HFF-Myc (cell line): ENCODE measurements at regions not wholly inside any gene's neighbourhood (a gene's known extent, or its start where the extent isn't known, plus 50 kb on each side); places are given as distances from the start of the nearest gene placed in this dataset.

Experiments
- DNase-seq: peaks from one replicate; pipeline ENCODE4 v3.0.0-alpha.2; 2011; ENCODE audit warnings: low read depth; ENCODE audit errors: extremely low read depth
- H3K4me3 ChIP-seq: replicated peaks from 2 replicates; pipeline ENCODE4 v1.5.1; 2011; ENCODE audit warnings: low read depth, mild to moderate bottlenecking, control low read depth, low read length
- CTCF ChIP-seq: IDR thresholded peaks from 2 replicates; pipeline ENCODE4 v1.5.1; 2012; ENCODE audit warnings: mild to moderate bottlenecking, low read depth, low read length, control low read depth; ENCODE audit errors: missing control alignments

GRCh38 chr7:80350430-80350829 is 161.4 kb downstream of the GNAT3 start:
- H3K4me3 ChIP-seq: no peak overlapping the region
- no peak for DNase-seq
- TF ChIP-seq CTCF: no peak

- DNase-seq: no peak
- no peak for TF ChIP-seq CTCF
- H3K4me3 ChIP-seq: no peak overlapping the region
These were observed 163.6 kb downstream of the GNAT3 start for GRCh38 chr7:80348223-80348622.

GRCh38 chr7:80347173-80347572 is 164.7 kb downstream of the GNAT3 start:
- DNase-seq: no peak
- no peak for TF ChIP-seq CTCF
- H3K4me3 ChIP-seq: no peak overlapping the region

GRCh38 chr7:80346704-80347103 is 165.2 kb downstream of the GNAT3 start:
- H3K4me3 ChIP-seq: no peak overlapping the region
- DNase-seq: no peak
- no peak for TF ChIP-seq CTCF

- TF ChIP-seq CTCF: no peak
- H3K4me3 ChIP-seq: no peak overlapping the region
- DNase-seq: no peak
These were observed 176.2 kb downstream of the GNAT3 start for GRCh38 chr7:80335511-80336231.

GRCh38 chr7:80334908-80335307 is 177.0 kb downstream of the GNAT3 start:
- no peak for TF ChIP-seq CTCF
- H3K4me3 ChIP-seq: no peak overlapping the region
- no peak for DNase-seq

GRCh38 chr7:80334196-80334595 is 177.7 kb downstream of the GNAT3 start:
- no peak for DNase-seq
- TF ChIP-seq CTCF: no peak
- H3K4me3 ChIP-seq: no peak overlapping the region
